Fibroblast of mammary gland (primary cell): ENCODE measurements at regions not wholly inside any gene's neighbourhood (a gene's known extent, or its start where the extent isn't known, plus 50 kb on each side); places are given as distances from the start of the nearest gene placed in this dataset.

ENCODE experiments used
- DNase-seq: peaks from one replicate; pipeline ENCODE4 v3.0.0-alpha.2; 2010; ENCODE audit warnings: low read depth
- H3K4me3 ChIP-seq: 2 replicates; pipeline ENCODE4 v1.5.1; 2011; ENCODE audit warnings: low read depth, mild to moderate bottlenecking, low read length, moderate library complexity; ENCODE audit not compliant: control insufficient read depth
- TF ChIP-seq, protein P1 (sequence below): conservative IDR thresholded peaks from 2 replicates; pipeline ENCODE4 v1.5.1; 2011; ENCODE audit warnings: low read depth, low read length, inconsistent platforms; ENCODE audit not compliant: control insufficient read depth, insufficient read depth

DNA sequence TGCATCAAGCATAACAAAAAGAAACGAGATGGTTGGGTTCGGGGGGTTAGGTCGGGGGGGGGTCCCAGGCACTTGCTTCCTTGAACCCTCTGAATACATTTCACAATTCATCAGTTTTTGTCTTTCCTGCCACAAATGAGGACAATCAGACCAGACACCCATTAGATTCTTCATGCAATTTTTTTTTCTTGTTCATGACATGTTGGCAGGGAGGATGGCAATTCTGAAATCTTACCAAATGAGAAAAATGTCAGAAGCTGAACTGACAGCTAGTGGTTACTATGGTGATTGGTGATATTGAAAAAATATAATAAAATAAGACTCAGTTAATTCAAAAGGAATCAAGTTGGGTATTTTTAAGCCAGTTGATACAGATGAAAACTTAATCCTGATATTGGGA is 419.5 kb upstream of the PSMD7 start:
- H3K4me3 ChIP-seq = no peak overlapping the region
- DNase-seq = no peak
- TF ChIP-seq, protein P1, sequence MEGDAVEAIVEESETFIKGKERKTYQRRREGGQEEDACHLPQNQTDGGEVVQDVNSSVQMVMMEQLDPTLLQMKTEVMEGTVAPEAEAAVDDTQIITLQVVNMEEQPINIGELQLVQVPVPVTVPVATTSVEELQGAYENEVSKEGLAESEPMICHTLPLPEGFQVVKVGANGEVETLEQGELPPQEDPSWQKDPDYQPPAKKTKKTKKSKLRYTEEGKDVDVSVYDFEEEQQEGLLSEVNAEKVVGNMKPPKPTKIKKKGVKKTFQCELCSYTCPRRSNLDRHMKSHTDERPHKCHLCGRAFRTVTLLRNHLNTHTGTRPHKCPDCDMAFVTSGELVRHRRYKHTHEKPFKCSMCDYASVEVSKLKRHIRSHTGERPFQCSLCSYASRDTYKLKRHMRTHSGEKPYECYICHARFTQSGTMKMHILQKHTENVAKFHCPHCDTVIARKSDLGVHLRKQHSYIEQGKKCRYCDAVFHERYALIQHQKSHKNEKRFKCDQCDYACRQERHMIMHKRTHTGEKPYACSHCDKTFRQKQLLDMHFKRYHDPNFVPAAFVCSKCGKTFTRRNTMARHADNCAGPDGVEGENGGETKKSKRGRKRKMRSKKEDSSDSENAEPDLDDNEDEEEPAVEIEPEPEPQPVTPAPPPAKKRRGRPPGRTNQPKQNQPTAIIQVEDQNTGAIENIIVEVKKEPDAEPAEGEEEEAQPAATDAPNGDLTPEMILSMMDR = no peak

DNA sequence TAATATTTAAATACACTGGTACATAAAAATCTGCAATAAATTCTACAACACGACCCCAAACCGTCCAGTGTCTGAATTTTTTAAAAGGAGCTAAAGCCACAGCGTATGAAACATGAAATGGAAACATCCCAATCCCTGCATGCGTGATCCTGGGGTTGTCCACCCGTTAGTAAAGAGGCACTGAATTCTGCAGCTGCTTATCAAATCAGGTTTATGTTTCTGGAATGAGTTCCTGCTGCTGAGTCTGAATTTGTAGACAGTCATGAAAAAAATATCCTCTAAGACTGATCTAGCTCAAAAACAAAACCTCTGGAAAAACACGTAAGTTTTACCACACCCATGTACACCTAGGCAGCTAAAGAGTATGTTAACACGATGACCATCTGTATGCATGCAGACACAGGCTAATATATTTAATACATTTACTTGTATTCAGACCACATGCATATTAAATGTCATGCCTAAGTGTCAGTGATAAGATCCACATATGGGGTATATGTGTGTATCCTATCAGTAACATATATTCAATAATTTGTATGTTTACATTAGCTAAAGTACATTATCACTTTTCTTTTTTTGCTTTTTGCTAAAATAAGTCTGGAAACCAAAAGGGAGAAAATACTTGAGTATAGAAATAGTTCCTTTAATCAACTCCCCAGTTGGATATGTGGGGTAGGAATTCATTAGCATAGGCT is 420.5 kb upstream of the PSMD7 start:
- DNase-seq = no peak
- TF ChIP-seq, protein P1 = no peak
- no peak overlapping the region for H3K4me3 ChIP-seq

DNA sequence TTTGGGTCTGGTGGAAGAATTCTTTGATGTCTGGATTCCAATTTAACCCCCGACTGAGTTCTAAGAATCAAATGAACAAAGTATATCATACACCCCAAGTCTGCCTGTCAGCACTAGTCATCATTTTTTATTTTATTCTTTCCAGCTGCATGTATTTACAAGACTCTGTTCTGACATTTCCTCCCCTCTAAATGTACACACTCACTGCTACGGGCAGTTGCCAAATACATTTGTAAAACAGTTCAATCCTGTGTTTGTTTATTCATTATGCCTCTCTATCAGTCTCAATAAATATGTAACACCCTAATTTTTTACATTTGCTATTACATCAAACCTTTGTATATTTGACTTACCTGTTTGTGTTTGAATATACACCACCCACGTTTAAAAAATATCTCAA is 422.3 kb upstream of the PSMD7 start:
- TF ChIP-seq, protein P1 = no peak
- H3K4me3 ChIP-seq = no peak overlapping the region
- no peak for DNase-seq

DNA sequence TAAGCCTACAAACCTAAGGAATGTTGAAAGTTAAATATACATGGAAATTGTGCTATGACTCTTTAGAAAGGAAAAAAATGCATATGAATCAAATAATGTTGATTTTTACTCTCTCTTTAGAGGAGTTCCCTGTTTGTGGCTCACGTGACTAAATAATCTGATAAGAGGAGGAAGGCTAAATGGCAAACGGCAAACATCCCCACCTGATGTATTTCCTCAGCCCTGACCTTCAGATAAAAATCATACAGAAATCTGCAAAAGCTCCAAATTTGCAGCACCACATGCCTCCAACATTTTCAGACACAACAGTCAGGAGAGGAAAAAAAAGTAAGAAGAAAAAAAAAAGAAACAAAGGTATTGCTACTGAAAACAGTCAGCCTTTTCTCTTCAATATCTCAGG is 423.0 kb upstream of the PSMD7 start:
- no peak overlapping the region for H3K4me3 ChIP-seq
- no peak for DNase-seq
- TF ChIP-seq, protein P1 = no peak

DNA sequence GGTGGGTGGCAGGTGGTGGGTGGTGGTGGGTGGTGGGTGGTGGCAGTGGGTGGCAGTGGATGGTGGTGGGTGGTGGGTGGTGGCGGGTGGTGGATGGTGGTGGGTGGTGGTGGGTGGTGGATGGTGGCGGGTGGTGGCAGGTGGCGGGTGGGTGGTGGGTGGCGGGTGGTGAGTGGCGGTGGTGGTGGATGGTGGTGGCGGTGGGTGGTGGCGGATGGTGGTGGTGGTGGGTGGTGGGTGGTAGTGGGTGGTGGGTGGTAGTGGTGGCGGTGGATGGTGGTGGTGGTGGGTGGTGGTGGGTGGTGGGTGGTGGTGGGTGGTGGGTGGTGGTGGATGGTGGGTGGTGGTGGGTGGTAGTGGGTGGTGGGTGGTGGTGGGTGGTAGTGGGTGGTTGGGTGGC is 423.8 kb upstream of the PSMD7 start:
- TF ChIP-seq, protein P1 = no peak
- H3K4me3 ChIP-seq = no peak overlapping the region
- DNase-seq = no peak

DNA sequence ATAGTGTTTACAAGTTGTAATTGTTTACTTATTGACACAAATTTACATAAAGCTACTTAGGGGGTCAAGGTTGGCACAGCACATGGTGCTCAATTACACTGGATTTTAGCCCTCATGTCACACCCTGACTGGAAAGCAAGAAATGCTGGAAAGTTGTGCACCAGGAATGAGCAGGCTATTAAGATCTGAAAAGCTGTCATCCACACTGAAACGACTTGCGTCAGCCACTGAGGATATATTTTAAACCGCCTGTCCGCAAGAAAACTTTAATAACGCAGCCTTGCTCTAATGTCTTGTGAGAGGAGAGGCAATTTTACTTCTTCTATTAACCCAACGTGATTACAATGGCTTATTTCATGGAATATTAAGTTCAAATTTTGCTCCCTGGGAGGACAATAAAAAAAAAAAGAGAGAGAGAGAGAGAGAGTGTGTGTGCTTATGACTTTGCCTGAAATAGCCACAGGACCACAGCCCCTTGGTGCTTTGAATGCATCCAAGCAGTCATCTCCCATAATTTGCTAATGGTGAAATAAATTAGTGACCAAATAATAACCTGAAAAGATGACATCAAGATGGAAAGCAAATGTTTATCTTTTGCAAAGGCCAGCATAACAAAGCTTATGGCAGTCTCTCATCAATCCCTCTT is 425.4 kb upstream of the PSMD7 start:
- TF ChIP-seq, protein P1 = no peak
- DNase-seq = no peak
- H3K4me3 ChIP-seq = no peak overlapping the region
